SU-DHL-6 (cell line): ENCODE measurements at regions not wholly inside any gene's neighbourhood (a gene's known extent, or its start where the extent isn't known, plus 50 kb on each side); places are given as distances from the start of the nearest gene placed in this dataset.

Source experiments
- H2AFZ ChIP-seq: fragments of 200-600 bp; sonication (generic); 2 replicates; pipeline ENCODE4 v1.6.1; 2014; ENCODE audit warnings: low read depth, mild to moderate bottlenecking, moderate library complexity, mixed read lengths, antibody characterized with exemption, low read length; ENCODE audit not compliant: severe bottlenecking
- H3F3A ChIP-seq: fragments of 200-600 bp; shearing (Covaris generic); 2 replicates; pipeline ENCODE4 v1.6.0; 2016; ENCODE audit warnings: antibody characterized with exemption, mild to moderate bottlenecking; ENCODE audit not compliant: insufficient read depth
- H3K27ac ChIP-seq: fragments of 200-600 bp; sonication (generic); 2 replicates; pipeline ENCODE4 v1.5.1; 2016; ENCODE audit warnings: low read depth, mild to moderate bottlenecking, low read length, moderate library complexity, mixed read lengths
- H3K27me3 ChIP-seq: fragments of 200-600 bp; sonication (generic), shearing (Covaris generic); 2 replicates; pipeline ENCODE4 v1.6.0; 2014; ENCODE audit warnings: mild to moderate bottlenecking, low read length
- H3K36me3 ChIP-seq: fragments of 200-600 bp; sonication (generic); 2 replicates; pipeline ENCODE4 v1.6.1; 2014; ENCODE audit warnings: mild to moderate bottlenecking, low read length, mixed read lengths
- H3K4me2 ChIP-seq: fragments of 300-600, 200-600 bp; shearing (Covaris generic), sonication (generic); 2 replicates; pipeline ENCODE4 v1.6.0; 2014; ENCODE audit warnings: low read length, low read depth, mild to moderate bottlenecking; ENCODE audit not compliant: poor library complexity, severe bottlenecking
- H3K4me3 ChIP-seq: fragments of 200-600 bp; sonication (generic); 2 replicates; pipeline ENCODE4 v1.5.1; 2014; ENCODE audit warnings: antibody characterized with exemption, low read length, mild to moderate bottlenecking, mixed read lengths; ENCODE audit not compliant: insufficient read depth, poor library complexity, severe bottlenecking
- H3K79me2 ChIP-seq: fragments of 200-600 bp; sonication (generic); 2 replicates; pipeline ENCODE4 v1.6.1; 2014; ENCODE audit warnings: mild to moderate bottlenecking, low read length, moderate library complexity; ENCODE audit not compliant: insufficient read depth
- H3K9ac ChIP-seq: fragments of 200-600 bp; sonication (generic); 2 replicates; pipeline ENCODE4 v1.7.0; 2014; ENCODE audit warnings: mild to moderate bottlenecking, low read length
- H3K9me2 ChIP-seq: fragments of 200-600 bp; sonication (generic); replicated peaks from 2 replicates; pipeline ENCODE4 v1.6.1; 2014; ENCODE audit warnings: low read length; ENCODE audit not compliant: insufficient read depth
- H3K9me3 ChIP-seq: fragments of 200-600 bp; sonication (generic); 2 replicates; pipeline ENCODE4 v1.6.1; 2014; ENCODE audit warnings: low read length, mixed read lengths; ENCODE audit not compliant: insufficient read depth
- H4K20me1 ChIP-seq: fragments of 200-600 bp; sonication (generic); 2 replicates; pipeline ENCODE4 v1.6.1; 2014; ENCODE audit warnings: low read depth, mild to moderate bottlenecking, antibody characterized with exemption, low read length, moderate library complexity, mixed read lengths
- CTCF ChIP-seq: fragments of 200-600 bp; sonication (generic); IDR thresholded peaks from one replicate; pipeline ENCODE4 v1.5.1; 2017; ENCODE audit warnings: antibody characterized with exemption, mild to moderate bottlenecking, low read length, moderate library complexity; ENCODE audit not compliant: insufficient read depth, poor library complexity, severe bottlenecking
- EZH2phosphoT487 ChIP-seq: fragments of 200-600 bp; sonication (generic), shearing (Covaris generic); conservative IDR thresholded peaks from 2 replicates; pipeline ENCODE4 v1.6.1; 2018; ENCODE audit warnings: mild to moderate bottlenecking, antibody characterized with exemption, low read length, moderate library complexity, mixed read lengths

GRCh38 chr18:78154444-78154843 lies 825.2 kb upstream of the SALL3 start:
- no peaks in the 10 kb centered on the region for H3K36me3 ChIP-seq
- H3K27me3 ChIP-seq, result no peaks in the 10 kb centered on the region
- no peak overlapping the region for H3K4me2 ChIP-seq
- H2AFZ ChIP-seq, result no peak overlapping the region
- no peak overlapping the region for H3K27ac ChIP-seq
- H4K20me1 ChIP-seq, result no peaks in the 10 kb centered on the region
- H3K9me3 ChIP-seq, result no peaks in the 10 kb centered on the region
- H3K79me2 ChIP-seq, result no peaks in the 10 kb centered on the region
- no peak overlapping the region for H3K4me3 ChIP-seq
- H3K9me2 ChIP-seq, result no peaks in the 10 kb centered on the region
- no peaks in the 10 kb centered on the region for H3F3A ChIP-seq
- no peak overlapping the region for H3K9ac ChIP-seq
- TF ChIP-seq CTCF (no peak), EZH2phosphoT487 (no peak)

- H3F3A ChIP-seq, result no peaks in the 10 kb centered on the region
- no peaks in the 10 kb centered on the region for H4K20me1 ChIP-seq
- H3K9me3 ChIP-seq, result no peaks in the 10 kb centered on the region
- no peaks in the 10 kb centered on the region for H3K79me2 ChIP-seq
- no peak overlapping the region for H3K9ac ChIP-seq
- no peak overlapping the region for H2AFZ ChIP-seq
- no peaks in the 10 kb centered on the region for H3K9me2 ChIP-seq
- no peak for TF ChIP-seq CTCF
- TF ChIP-seq EZH2phosphoT487, result no peak
- H3K4me2 ChIP-seq, result no peak overlapping the region
- H3K27ac ChIP-seq, result no peak overlapping the region
- H3K36me3 ChIP-seq, result no peaks in the 10 kb centered on the region
- no peaks in the 10 kb centered on the region for H3K27me3 ChIP-seq
- H3K4me3 ChIP-seq, result no peak overlapping the region
These were observed 824.8 kb upstream of the SALL3 start for GRCh38 chr18:78154853-78155252.

GRCh38 chr18:78156466-78156865 lies 823.2 kb upstream of the SALL3 start:
- Histone ChIP-seq H3K79me2 (no peaks in the 10 kb centered on the region), H3K4me3 (no peak overlapping the region), H3K9me2 (no peaks in the 10 kb centered on the region), H3K4me2 (no peak overlapping the region), H3F3A (no peaks in the 10 kb centered on the region), H3K9ac (no peak overlapping the region), H3K9me3 (no peaks in the 10 kb centered on the region), H4K20me1 (no peaks in the 10 kb centered on the region), H3K27ac (no peak overlapping the region), H3K36me3 (no peaks in the 10 kb centered on the region), H3K27me3 (no peaks in the 10 kb centered on the region), H2AFZ (no peak overlapping the region)
- TF ChIP-seq EZH2phosphoT487 (no peak), CTCF (no peak)
